ENCODE measurements at regions not wholly inside any gene's neighbourhood (a gene's known extent, or its start where the extent isn't known, plus 50 kb on each side); places are given as distances from the start of the nearest gene placed in this dataset.

GRCh38 chr12:58321414-58321813, 380.0 kb downstream of the ATP23 start:
- TF ChIP-seq CTCF (IDR thresholded peaks at IDR 0.05; ENCODE audit: low read depth, low read length, poor library complexity, severe bottlenecking) (no peak), EZH2phosphoT487 (IDR thresholded peaks at IDR 0.05; ENCODE audit: borderline replicate concordance, low read length) (no peak)

Data from DOHH2 (cell line).